GM20000 (cell line): ENCODE measurements at regions not wholly inside any gene's neighbourhood (a gene's known extent, or its start where the extent isn't known, plus 50 kb on each side); places are given as distances from the start of the nearest gene placed in this dataset.

Experiments used
- DNase-seq: peaks from one replicate; pipeline ENCODE4 v3.0.0; 2012; ENCODE audit warnings: low spot score
- TF ChIP-seq, protein P1 (sequence below): IDR thresholded peaks from 2 replicates; pipeline ENCODE4 v1.5.1; 2012; ENCODE audit warnings: mild to moderate bottlenecking, control low read depth; ENCODE audit errors: extremely low read depth, missing control alignments

DNA sequence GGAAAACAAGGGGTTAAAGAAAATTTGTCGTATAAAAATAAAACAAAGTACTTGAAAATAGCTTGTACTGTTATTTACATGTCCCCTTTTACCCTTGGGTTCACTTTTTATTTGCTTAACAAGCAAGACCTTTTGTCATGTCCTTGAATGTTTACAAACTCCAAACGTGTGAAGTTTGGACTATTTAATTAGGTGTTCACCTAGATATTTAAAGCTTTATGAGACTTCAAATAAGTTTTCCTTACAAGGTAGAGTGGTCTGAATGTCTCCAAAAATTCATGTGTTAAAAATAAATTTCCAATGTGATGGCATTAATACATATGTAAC, 242.0 kb upstream of the TTC14 start:
- no peak for DNase-seq
- TF ChIP-seq, protein P1, sequence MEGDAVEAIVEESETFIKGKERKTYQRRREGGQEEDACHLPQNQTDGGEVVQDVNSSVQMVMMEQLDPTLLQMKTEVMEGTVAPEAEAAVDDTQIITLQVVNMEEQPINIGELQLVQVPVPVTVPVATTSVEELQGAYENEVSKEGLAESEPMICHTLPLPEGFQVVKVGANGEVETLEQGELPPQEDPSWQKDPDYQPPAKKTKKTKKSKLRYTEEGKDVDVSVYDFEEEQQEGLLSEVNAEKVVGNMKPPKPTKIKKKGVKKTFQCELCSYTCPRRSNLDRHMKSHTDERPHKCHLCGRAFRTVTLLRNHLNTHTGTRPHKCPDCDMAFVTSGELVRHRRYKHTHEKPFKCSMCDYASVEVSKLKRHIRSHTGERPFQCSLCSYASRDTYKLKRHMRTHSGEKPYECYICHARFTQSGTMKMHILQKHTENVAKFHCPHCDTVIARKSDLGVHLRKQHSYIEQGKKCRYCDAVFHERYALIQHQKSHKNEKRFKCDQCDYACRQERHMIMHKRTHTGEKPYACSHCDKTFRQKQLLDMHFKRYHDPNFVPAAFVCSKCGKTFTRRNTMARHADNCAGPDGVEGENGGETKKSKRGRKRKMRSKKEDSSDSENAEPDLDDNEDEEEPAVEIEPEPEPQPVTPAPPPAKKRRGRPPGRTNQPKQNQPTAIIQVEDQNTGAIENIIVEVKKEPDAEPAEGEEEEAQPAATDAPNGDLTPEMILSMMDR = no peak

- TF ChIP-seq, protein P1 = no peak
- no peak for DNase-seq
Measured at GRCh38 chr3:180362081-180362480, 239.9 kb upstream of the TTC14 start.

DNA sequence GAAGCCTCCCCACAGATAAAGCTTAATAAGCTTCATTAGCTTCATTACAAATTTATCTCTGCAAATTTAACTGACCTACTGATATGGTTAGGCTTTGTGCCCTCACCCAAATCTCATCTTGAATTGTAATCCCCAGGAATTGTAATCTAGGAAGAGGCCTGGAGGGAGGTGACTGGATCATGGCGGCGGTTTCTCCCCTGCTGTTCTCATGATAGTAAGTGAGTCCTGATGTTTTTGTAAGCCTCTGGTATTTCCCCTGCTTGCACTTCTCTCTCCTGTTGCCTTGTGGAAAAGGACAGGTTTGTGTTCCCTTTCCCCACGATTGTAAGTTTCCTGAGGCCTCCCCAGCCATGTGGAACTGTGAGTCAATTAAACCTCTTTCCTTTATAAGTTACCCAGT, 226.1 kb upstream of the TTC14 start:
- no peak for DNase-seq
- TF ChIP-seq, protein P1 = no peak

DNA sequence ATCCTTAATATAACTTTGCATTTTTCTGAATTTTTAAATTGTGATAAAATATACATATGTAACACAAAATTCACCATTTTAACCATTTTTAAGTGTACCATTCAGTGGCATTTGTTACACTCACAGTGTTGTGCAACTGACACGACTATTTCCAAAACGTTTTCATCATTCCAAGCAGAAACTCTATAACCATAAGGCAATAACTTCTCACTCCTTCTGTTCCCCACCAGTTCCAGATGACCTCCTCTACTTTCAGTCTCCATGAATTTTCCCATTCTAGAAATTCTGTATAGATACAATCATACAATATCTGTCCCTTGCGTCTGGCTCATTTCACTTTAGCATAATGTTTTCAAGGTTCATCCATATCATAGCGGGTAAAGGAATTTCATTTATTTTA, 223.5 kb upstream of the TTC14 start:
- no peak for DNase-seq
- TF ChIP-seq, protein P1 = no peak

DNA sequence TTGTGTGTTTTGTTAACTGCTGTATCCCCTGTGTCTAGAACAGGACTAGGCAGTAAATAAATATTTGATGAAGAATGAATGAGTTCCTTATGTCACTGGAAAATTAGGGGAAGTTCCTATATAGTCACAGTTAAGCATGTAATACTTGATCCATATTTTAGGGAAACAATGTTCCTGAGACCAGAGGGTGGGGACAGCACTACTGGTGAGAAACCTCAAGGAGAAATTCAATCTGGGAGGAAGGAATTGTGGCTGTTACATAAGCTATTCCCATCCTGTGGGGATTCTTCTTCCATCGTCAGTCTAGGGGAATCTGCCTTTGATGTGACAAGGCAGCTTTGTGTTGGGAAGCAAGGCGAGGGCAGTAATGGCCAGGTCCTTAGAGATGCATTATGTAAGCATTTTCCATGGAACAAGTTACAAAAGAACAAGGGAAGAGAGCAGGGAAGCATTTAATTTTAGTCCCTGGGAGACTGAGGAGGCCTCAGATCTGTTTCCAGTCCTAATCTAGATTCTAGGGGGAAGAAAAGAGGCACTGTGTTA, 219.3 kb upstream of the TTC14 start:
- TF ChIP-seq, protein P1 = no peak

DNA sequence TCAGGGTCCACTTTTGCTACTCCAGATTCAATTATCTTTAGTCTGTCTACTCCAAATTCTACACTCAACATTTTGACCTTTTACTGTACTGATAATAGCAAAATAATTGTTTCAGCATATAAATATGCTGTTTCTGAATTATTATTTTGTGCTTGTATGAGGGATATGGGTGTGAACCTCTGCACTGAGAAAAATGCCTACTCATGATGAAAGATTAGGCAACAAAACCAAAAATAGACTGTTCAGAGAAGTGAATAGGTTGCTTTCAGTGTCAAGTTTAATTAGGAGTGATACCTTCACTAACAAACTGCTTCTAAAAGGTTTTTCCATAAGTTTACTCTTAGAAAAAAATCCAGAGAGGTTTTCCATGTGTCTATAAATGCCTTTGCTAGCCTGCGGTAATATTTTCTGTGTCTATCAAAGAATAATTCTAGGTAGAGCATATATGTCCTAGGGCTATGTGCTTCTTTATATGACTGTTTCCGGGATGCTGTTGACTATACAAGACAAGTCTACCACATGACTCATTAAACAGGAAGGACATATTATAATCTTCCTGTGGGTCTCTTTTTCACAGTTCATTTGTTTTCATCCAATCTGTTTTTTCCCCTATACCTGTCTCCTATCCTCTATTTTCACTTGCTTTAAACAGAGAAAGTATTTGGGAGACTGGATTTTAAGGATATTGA, 218.5 kb upstream of the TTC14 start:
- no peak for DNase-seq
- TF ChIP-seq, protein P1 = no peak

More for the DNA sequence above, 219.3 kb upstream of the TTC14 start:
- DNase-seq = no peak

DNA sequence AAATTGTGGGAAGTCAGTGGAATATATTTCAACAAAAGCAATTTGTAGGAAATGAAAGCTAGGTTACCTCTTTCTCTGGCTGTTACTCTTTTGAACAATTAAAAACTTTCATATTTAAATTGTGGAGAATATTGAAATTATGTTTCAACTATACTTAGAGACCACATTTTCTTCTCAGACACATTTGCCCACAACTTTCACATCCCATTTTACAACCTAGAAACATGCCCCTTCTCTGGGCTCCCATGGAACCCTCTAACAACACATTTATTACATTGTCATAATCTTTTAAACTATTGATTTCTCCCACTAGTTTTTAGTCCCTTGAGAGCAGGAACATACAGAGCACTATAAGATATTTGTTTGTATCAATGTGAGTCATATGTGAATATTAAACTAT, 211.7 kb upstream of the TTC14 start:
- DNase-seq = no peak
- TF ChIP-seq, protein P1 = no peak
